K562 (cell line): ENCODE measurements at regions not wholly inside any gene's neighbourhood (a gene's known extent, or its start where the extent isn't known, plus 50 kb on each side); places are given as distances from the start of the nearest gene placed in this dataset.

Experiments used
- ATAC-seq: fragments of 200-7000 bp; cut with Tn5 transposase; 3 replicates; pipeline ENCODE4 v1.9.1; 2020; ENCODE audit warnings: moderate library complexity
- BruUV-seq: library from RNA; stranded (reverse); fragments of 400-500 nt; replicated peaks from 2 replicates; lab custom pipeline; 2021; lab: Mats Ljungman, UMichigan
- CTCF ChIA-PET: fragments of 300-600 bp; formaldehyde crosslinking; extraction: SDS; loops from one replicate; lab custom pipeline; 2021; ENCODE audit warnings: low intra/inter-chr PET ratio; lab: Yijun Ruan, JAX
- POLR2A ChIA-PET: fragments of 300-600, 350-650 bp; sonication (Branson Sonifier 250); formaldehyde crosslinking; extraction: SDS; loops from one replicate; lab custom pipeline; 2021; ENCODE audit warnings: antibody characterized with exemption, inconsistent platforms; lab: Yijun Ruan, JAX
- DNase-seq, 4 experiments: peaks; one replicate each; pipeline versions ENCODE4 v3.0.0 to v3.0.0-alpha.2; 2011 to 2018; ENCODE audit warnings: low spot score in 3 of 4, mixed read lengths in 3 of 4; ENCODE audit errors: extremely low read depth in 1 of 4
- FAIRE-seq: peaks from 2 replicates; lab custom pipeline; 2011; peaks lifted over from hg19 to GRCh38; lab: Jason Lieb, UNC
- H2AFZ ChIP-seq: 2 replicates; pipeline ENCODE4 v1.6.0; 2011; ENCODE audit warnings: low read depth, low read length, control low read depth, inconsistent platforms
- H3K27ac ChIP-seq: fragments of 200-600 bp; 3 replicates; pipeline ENCODE4 v1.8.0; 2011; ENCODE audit warnings: low read depth, mild to moderate bottlenecking, control low read depth, inconsistent platforms, low read length, moderate library complexity, mixed read lengths; ENCODE audit errors: extremely low read depth
- H3K27me3 ChIP-seq, 2 experiments: fragments of 300-600 bp in 1 of 2; 2 replicates in 1 of 2; 3 replicates in 1 of 2; pipeline versions ENCODE4 v1.6.0 to v1.8.0; 2011; ENCODE audit warnings: inconsistent platforms in 2 of 2, low read length in 2 of 2, mild to moderate bottlenecking in 1 of 2, mixed read lengths in 1 of 2, moderate library complexity in 1 of 2; ENCODE audit not compliant: control insufficient read depth in 2 of 2, insufficient read depth in 2 of 2
- H3K36me3 ChIP-seq: fragments of 300-600 bp; 3 replicates; pipeline ENCODE4 v1.8.0; 2011; ENCODE audit warnings: mild to moderate bottlenecking, low read length, inconsistent platforms; ENCODE audit not compliant: control insufficient read depth, insufficient read depth
- H3K4me1 ChIP-seq, 2 experiments: fragments of 200-600 bp in 1 of 2; replicated peaks in 1 of 2; 2 replicates in 1 of 2; 3 replicates in 1 of 2; pipeline versions ENCODE4 v1.5.1 to v1.8.0; 2011; ENCODE audit warnings: inconsistent platforms in 2 of 2, low read length in 2 of 2, mild to moderate bottlenecking in 1 of 2, mixed read lengths in 1 of 2, moderate library complexity in 1 of 2; ENCODE audit not compliant: control insufficient read depth in 2 of 2, insufficient read depth in 2 of 2
- H3K4me2 ChIP-seq: 2 replicates; pipeline ENCODE4 v1.6.1; 2011; ENCODE audit warnings: low read length, control low read depth, inconsistent platforms, mixed read lengths; ENCODE audit not compliant: insufficient read depth
- H3K4me3 ChIP-seq: fragments of 200-600 bp; sonication (generic), shearing (Covaris generic); 2 replicates; pipeline ENCODE4 v1.5.1; 2016; ENCODE audit warnings: control low read depth, inconsistent platforms
- H3K79me2 ChIP-seq: fragments of 200-600 bp; 3 replicates; pipeline ENCODE4 v1.8.0; 2011; ENCODE audit warnings: low read length, inconsistent platforms; ENCODE audit not compliant: control insufficient read depth, insufficient read depth
- H3K9ac ChIP-seq, 2 experiments: 2 replicates each; pipeline versions ENCODE4 v1.6.0 to v1.6.1; 2011; ENCODE audit warnings: low read depth in 2 of 2, low read length in 2 of 2, control low read depth in 1 of 2, inconsistent platforms in 1 of 2, mild to moderate bottlenecking in 1 of 2, mixed read lengths in 1 of 2; ENCODE audit not compliant: insufficient read depth in 1 of 2
- H3K9me1 ChIP-seq: one replicate; pipeline ENCODE4 v1.6.0; 2011; ENCODE audit warnings: inconsistent platforms, mild to moderate bottlenecking, low read length, moderate library complexity; ENCODE audit not compliant: control insufficient read depth, insufficient read depth
- H3K9me3 ChIP-seq: replicated peaks from 2 replicates; pipeline ENCODE4 v1.5.1; 2011; ENCODE audit warnings: low read depth, low read length, inconsistent platforms; ENCODE audit not compliant: control insufficient read depth, insufficient read depth
- H4K20me1 ChIP-seq: replicated peaks from 2 replicates; pipeline ENCODE4 v1.6.1; 2011; ENCODE audit warnings: low read length, inconsistent platforms, mixed read lengths; ENCODE audit not compliant: control insufficient read depth, insufficient read depth
- CBX1 ChIP-seq: sonication (generic); IDR thresholded peaks from 2 replicates; pipeline ENCODE4 v1.6.1; 2016; ENCODE audit warnings: antibody characterized with exemption, low read depth, mild to moderate bottlenecking
- CREB1 ChIP-seq, 2 experiments: sonication (generic) in 1 of 2; formaldehyde crosslinking in 1 of 2; IDR thresholded peaks; 2 replicates each; pipeline versions ENCODE4 v1.6.1 to v1.8.0; 2012 to 2022; ENCODE audit warnings: inconsistent platforms in 1 of 2, mild to moderate bottlenecking in 1 of 2, missing genetic modification reagents in 1 of 2, moderate library complexity in 1 of 2
- EP300 ChIP-seq: IDR thresholded peaks from 2 replicates; pipeline ENCODE4 v1.6.1; 2012; ENCODE audit warnings: low read length, improper control_type of control experiment
- ILK ChIP-seq: fragments of 450-650 bp; IDR thresholded peaks from 2 replicates; pipeline ENCODE4 v1.6.1; 2016; ENCODE audit warnings: missing genetic modification characterization, low read depth, mild to moderate bottlenecking, missing compliant biosample characterization, moderate library complexity, borderline replicate concordance
- L3MBTL2 ChIP-seq: fragments of 450-650 bp; IDR thresholded peaks from 2 replicates; pipeline ENCODE4 v1.6.1; 2016; ENCODE audit warnings: mild to moderate bottlenecking, moderate library complexity
- MTA3 ChIP-seq: fragments of 450-650 bp; formaldehyde crosslinking; IDR thresholded peaks from 2 replicates; pipeline ENCODE4 v1.6.1; 2017; ENCODE audit warnings: mild to moderate bottlenecking, borderline replicate concordance
- NCOR1 ChIP-seq: fragments of 450-650 bp; IDR thresholded peaks from 2 replicates; pipeline ENCODE4 v1.6.1; 2016; ENCODE audit warnings: mild to moderate bottlenecking, moderate library complexity
- RBM25 ChIP-seq: fragments of 200-400 bp; formaldehyde crosslinking; IDR thresholded peaks from 2 replicates; pipeline ENCODE4 v1.6.1; 2018; ENCODE audit warnings: low read length, low read depth, moderate library complexity; ENCODE audit not compliant: severe bottlenecking
- RFX1 ChIP-seq: fragments of 450-650 bp; IDR thresholded peaks from 2 replicates; pipeline ENCODE4 v1.6.1; 2016; ENCODE audit warnings: mild to moderate bottlenecking, moderate library complexity
- STAG1 ChIP-seq: sonication (generic); formaldehyde crosslinking; IDR thresholded peaks from 2 replicates; pipeline ENCODE4 v1.5.0; 2020; ENCODE audit warnings: missing genetic modification reagents, borderline replicate concordance
- TAF15 ChIP-seq: fragments of 200-400 bp; formaldehyde crosslinking; IDR thresholded peaks from 2 replicates; pipeline ENCODE4 v1.6.1; 2017; ENCODE audit warnings: mild to moderate bottlenecking, low read depth, low read length, moderate library complexity
- THRAP3 ChIP-seq: fragments of 450-650 bp; IDR thresholded peaks from 2 replicates; pipeline ENCODE4 v1.6.1; 2016; ENCODE audit warnings: mild to moderate bottlenecking, inconsistent platforms, borderline replicate concordance
- ZNF699 ChIP-seq: fragments of 250-450 bp; sonication (Bioruptor Pico); IDR thresholded peaks from 2 replicates; pipeline ENCODE4 v1.8.0; 2021; ENCODE audit warnings: mild to moderate bottlenecking, moderate library complexity; ENCODE audit not compliant: insufficient replicate concordance
- ZNF79 ChIP-seq: fragments of 250-450 bp; sonication (Bioruptor Pico); IDR thresholded peaks from 2 replicates; pipeline ENCODE4 v1.4.0; 2020; ENCODE audit warnings: low read depth, mild to moderate bottlenecking, moderate library complexity
- WGBS: fragments of 100-300 bp; shearing (Covaris generic); methylation state at CpG from one replicate; pipeline ENCODE4 v1.1.6; 2016; ENCODE audit warnings: low coverage, mixed read lengths; ENCODE audit not compliant: insufficient coverage; ENCODE audit errors: missing lambda C conversion rate; 5-methylcytosine and 5-hydroxymethylcytosine counted together
- in situ Hi-C: fragments of 300-500 bp; cut with MboI; formaldehyde crosslinking; loops from 4 replicates; pipeline ENCODE4 v1.15.0; 2018; ENCODE audit warnings: inconsistent platforms, mixed read lengths
- intact Hi-C: fragments of 100-400 bp; cut with micrococcal nuclease; formaldehyde crosslinking; loops from 2 replicates; pipeline ENCODE4 v1.14.2; 2022
- TF ChIP-seq, protein P1 (sequence below): fragments of 200-400 bp; formaldehyde crosslinking; IDR thresholded peaks from 2 replicates; pipeline ENCODE4 v1.6.1; 2017; ENCODE audit warnings: mild to moderate bottlenecking, low read depth, low read length, moderate library complexity

DNA sequence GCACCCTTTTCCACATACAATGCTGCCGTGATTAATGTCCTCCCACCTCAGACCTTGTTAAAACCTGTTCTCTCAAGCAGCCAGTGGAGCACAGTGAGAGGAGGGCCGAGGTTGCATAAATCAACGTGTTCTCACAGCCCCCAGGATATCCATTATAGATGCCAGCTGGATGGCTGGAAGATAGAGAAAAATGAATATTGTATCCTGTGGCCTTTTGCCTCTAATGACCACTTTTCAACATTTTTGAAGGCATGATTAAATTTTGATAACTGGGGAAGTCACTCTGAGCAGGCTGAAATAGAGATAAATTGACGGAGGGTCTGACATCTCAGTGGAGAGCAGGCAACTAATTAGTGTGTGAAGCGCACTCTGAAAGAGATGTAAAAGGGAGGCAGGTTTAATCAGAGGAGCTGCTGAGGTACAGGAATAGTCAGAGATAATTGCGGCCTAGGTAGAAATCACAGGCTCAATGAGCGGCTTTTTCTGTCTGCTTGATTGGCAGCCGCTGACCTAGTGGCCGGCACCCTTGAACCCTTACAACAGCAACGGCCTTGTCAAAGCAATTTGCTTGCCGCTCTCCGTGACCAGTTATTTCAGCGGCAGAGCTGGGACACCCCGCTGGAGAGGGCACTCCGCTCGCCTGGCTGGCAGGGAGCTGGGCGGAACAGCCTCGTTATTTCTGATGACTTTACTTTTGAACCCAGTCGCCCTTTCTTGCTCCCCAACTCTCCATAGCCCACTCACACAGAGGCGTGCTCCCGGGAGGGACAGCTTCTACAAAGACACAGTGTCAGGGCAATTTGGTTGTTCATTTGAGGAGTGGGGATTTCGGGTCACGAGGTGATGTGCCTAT is 560.7 kb downstream of the PSAT1 start:
- FAIRE-seq (no peak), ATAC-seq (no peak), DNase-seq (no peak)
- Histone ChIP-seq H3K9me1 (no peaks in the 10 kb centered on the region), H3K9me3 (no peaks in the 10 kb centered on the region), H3K27ac (no peak overlapping the region), H2AFZ (no peak overlapping the region), H3K9ac (no peak overlapping the region), H3K27me3 (no peaks in the 10 kb centered on the region), H3K4me2 (no peak overlapping the region), H3K4me3 (no peak overlapping the region), H3K36me3 (no peaks in the 10 kb centered on the region), H4K20me1 (no peaks in the 10 kb centered on the region), H3K4me1 (no peaks in the 10 kb centered on the region), H3K79me2 (no peaks in the 10 kb centered on the region)
- under 1% methylated on average over 22 of the region's 23 CpGs for WGBS
- intact Hi-C loops (no loop called here), in situ Hi-C loops (no loop called here)
- CTCF ChIA-PET, result no interaction called here
- POLR2A ChIA-PET, result no interaction called here
- TF ChIP-seq ZNF79 (CRISPR knock-in tag) (no peak), TAF15 (no peak), L3MBTL2 (no peak), RBM25 (no peak), CREB1 (IDR thresholded peaks at IDR 0.05) (no peak), CREB1 (CRISPR knock-in tag; IDR thresholded peaks at IDR 0.05) (no peak), STAG1 (CRISPR knock-in tag) (no peak), EP300 (no peak), ZNF699 (CRISPR knock-in tag) (no peak), THRAP3 (no peak), RFX1 (no peak), MTA3 (no peak), ILK (tag) (no peak), NCOR1 (no peak), CBX1 (no peak)
- TF ChIP-seq, protein P1, sequence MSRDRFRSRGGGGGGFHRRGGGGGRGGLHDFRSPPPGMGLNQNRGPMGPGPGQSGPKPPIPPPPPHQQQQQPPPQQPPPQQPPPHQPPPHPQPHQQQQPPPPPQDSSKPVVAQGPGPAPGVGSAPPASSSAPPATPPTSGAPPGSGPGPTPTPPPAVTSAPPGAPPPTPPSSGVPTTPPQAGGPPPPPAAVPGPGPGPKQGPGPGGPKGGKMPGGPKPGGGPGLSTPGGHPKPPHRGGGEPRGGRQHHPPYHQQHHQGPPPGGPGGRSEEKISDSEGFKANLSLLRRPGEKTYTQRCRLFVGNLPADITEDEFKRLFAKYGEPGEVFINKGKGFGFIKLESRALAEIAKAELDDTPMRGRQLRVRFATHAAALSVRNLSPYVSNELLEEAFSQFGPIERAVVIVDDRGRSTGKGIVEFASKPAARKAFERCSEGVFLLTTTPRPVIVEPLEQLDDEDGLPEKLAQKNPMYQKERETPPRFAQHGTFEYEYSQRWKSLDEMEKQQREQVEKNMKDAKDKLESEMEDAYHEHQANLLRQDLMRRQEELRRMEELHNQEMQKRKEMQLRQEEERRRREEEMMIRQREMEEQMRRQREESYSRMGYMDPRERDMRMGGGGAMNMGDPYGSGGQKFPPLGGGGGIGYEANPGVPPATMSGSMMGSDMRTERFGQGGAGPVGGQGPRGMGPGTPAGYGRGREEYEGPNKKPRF, result no peak
- no TSS peak for BruUV-seq
